ENCODE measurements at regions not wholly inside any gene's neighbourhood (a gene's known extent, or its start where the extent isn't known, plus 50 kb on each side); places are given as distances from the start of the nearest gene placed in this dataset.

DNA sequence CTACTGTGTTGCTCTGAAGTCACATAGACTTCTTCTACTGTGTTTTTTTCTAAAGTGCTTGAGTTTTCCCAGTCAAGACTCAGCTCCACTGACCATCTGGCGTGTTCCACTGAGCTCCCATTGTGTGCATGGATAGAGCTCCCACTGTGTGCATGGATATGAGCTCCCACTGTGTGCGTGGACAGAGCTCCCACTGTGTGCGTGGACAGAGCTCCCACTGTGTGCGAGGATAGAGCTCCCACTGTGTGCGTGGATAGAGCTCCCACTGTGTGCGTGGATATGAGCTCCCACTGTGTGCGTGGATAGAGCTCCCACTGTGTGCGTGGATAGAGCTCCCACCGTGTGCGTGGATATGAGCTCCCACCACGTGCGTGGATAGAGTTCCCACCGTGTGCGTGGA, 148.3 kb upstream of the ALKAL2 start:
- TF ChIP-seq POLR2A (IDR thresholded peaks at IDR 0.05; ENCODE audit: low read depth, low read length) (no peak), CTCF (IDR thresholded peaks at IDR 0.05; ENCODE audit: extremely low read depth in 1 of 2, insufficient read depth in 1 of 2, low read depth in 1 of 2, low read length in 2 of 2) (no peak)
- TF ChIP-seq, protein P1, sequence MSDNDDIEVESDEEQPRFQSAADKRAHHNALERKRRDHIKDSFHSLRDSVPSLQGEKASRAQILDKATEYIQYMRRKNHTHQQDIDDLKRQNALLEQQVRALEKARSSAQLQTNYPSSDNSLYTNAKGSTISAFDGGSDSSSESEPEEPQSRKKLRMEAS (IDR thresholded peaks at IDR 0.05; ENCODE audit: insufficient read depth, insufficient read length), result no peak

Data from endothelial cell of umbilical vein (primary cell).